Ecto neural progenitor cell (in vitro differentiated cells): ENCODE measurements at regions not wholly inside any gene's neighbourhood (a gene's known extent, or its start where the extent isn't known, plus 50 kb on each side); places are given as distances from the start of the nearest gene placed in this dataset.
A peak's percentile ranks its signal among the peaks of the same experiment; 100 is the strongest.

Experiments
- DNase-seq: peaks from one replicate; pipeline ENCODE4 v3.0.0-alpha.2; 2018; ENCODE audit warnings: low spot score

DNA sequence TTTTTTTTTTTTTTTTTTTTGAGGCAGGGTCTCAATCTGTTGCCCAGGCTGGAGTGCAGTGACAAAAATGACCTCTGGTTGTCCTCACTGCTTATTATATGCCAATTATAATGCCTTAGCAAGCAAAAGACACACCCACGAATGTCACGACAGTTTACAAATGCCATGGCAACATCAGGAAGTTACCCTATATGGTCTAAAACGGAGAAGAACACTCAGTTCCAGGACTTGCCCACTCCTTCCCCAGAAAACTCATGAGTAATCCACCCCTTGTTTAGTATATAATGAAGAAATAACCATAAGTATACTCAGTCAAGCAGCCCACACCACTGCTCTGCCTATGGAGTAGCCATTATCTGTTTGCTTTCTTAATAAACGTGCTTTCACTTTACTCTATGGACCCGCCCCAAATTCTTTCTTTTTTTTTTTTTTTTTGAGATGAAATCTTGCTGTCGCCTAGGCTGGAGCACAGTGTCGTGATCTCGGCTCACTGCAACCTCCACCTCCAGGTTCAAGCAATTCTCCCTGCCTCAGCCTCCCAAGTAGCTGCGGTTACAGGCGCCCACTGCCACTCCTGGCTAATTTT is 106.2 kb downstream of the SMIM20 start:
- DNase-seq, result no peak

DNA sequence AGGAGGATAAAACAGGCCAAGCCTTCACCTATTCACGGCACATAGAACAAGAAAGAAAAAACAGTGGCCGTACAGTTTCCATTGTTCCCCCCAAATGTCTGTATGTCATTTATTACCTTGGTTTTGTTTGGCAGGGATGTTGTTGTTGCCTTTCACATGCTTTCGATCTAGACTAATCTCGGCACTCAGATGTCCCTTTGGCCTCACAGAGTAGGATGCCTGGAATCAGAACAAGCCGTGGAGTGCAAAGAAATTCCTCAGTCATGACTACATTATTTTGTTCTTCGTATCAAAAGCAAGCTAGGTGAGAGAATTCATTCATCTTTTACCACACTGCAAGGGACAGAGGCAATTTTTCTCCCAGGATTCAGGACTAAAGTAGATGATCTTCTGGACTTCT is 106.9 kb downstream of the SMIM20 start:
- DNase-seq, result no peak

DNA sequence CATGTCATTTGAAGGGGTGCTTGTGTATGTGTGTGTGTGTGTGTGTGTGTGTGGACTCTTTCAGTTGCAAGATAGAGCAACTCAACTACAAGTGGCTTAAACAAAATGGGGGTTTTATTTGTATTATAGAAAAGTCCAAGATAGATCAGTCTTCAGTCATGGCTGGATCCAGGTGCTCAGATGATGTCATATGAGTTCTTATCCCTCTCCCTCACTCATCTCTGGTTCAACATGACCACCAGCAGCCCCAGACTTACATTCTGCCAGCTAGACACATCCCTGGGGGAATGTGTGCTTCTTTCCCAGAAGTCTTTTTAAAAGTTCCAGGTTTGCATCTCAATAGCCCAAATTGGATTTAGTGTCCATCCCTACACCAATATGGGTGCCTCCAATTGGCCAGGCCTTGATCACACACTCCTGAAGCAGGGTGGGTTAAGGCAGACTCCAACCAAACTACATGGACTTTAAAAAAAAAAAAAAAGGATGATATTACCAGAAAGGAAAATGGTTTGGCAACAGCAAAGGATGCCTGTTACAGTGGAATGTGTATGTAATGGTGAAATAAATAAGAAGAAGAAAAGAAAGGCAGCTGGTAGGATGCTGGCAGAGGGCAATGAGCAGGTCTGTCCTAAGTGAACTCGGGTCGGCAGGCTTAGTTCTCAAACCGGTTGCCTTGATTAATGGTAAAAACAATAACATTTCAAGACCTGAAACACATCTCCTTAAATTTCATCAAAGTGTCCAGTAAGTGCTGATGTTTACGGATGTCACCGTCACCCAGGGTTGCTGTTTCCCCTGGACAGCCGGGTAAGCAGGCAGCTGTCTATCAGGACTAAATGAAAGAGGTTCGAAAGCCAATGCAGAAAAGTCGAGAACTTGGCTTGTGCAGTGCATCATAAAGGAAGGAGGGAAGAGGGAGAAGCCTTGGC is 107.7 kb downstream of the SMIM20 start:
- no peak for DNase-seq

DNA sequence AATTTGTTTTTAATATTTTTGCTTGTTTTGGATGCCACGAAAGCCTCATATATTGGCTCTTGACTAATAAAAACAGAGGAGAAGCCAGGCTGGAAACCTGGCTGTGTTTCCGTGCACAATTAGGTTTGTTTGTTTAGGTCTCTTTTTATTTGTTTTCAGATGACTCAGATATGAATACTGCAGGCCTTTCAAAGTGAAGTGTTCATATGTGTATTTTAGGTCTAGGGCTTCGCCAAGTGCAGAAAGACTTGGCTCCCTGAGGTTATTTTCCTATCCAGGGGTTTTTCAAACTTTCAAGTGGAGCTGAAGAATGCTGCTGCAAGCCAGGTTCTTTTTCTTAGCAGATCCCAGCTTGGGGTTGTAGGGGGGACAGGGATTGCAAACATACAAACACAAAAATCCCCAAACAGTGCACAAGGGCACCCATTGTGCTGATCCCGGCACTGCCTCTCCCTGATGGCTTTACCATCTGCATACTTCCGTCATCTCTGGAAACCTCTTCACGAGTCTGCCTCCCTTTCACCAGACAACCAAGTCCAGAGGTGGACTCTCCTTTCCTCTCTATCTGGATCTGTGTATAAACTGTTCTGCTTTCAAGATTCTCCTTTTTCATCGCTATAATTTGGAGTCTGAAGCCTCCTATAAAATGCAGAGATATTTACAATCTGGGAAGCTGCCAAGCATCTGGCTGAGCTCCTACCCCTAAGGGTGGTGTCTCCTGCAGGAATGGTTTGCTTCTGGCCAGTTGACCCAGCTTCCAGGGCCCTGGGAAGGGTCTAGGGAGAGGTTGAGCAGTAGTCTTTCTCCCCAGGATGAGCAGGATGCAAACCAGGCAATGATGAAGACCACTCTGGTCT is 108.6 kb downstream of the SMIM20 start:
- no peak for DNase-seq

DNA sequence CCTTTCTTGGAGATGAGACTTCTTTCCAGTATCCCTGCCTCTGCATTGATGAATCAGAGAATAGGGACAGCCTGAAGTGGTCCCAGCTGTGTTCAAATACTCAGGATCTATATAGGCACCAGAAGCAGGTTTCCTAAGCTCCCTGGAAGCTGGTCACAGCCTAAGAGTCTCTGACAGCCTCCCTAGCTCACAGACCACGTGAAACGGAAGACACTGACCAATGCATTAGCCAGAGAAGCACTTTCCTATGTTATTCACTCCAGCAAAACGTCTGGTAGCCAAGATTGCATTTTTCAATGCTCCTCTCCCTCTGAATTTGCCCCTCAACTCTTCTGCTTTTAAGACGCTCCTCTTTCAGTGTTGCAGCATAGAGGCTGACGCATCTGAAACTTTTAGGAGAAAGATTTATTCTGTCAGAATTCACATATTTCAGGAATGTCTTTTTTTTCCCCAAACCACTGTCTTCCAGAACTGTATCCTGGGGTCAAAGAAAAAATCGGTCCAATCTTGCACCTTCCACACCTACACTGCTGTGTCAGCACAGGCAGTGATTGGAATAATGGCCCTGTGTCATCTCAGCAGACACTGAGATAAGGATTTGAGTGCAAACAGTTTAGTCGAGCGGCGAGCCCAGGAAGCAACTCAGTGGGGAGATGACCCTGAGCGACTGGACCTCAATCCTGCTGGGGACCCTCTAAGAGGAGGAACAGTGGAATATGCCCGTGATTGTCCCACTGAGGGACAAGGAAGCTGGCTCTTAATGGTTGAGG is 109.4 kb downstream of the SMIM20 start:
- no peak for DNase-seq

DNA sequence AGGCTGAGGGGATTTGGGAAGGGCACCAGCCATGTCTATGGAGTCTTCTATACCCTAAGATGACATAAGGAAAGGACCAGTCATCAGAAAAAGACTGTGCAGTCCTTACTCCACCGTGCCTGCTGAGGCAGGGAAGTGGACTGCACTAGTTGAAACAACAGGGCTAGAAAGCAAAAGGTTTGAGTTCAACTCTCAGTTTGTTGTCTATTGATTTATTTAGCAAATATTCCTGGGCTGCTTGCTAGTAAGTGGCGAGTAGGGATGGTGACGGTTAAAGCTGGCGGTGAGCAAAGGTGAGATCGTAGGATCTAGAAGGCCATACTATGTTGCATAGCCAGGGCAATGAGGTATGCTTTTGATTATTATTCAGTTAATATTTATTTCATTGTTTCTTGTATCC is 110.1 kb downstream of the SMIM20 start:
- no peak for DNase-seq

DNA sequence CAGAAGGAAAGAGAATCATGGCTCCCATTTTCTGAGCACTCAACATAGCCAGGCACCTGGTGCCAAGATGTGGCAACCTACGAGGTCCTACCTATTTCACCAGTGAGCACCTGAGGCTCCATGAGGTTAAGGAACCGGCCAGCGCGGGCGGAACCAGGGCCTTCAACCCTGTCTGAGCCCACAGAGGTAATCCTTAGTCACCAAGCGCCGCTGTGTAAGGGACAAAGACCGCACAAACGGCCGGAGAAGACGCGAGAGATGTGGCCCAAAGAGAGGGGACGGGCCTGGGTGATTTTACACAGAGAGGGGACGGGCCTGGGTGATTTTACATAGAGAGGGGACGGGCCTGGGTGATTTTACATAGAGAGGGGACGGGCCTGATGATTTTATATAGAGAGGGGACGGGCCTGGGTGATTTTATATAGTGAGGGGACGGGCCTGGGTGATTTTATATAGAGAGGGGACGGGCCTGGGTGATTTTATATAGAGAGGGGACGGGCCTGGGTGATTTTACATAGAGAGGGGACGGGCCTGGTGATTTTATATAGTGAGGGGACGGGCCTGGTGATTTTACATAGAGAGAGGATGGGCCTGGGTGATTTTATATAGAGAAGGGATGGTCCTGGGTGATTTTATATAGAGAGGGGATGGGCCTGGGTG is 114.2 kb downstream of the SMIM20 start:
- peak; percentile 63 for DNase-seq

DNA sequence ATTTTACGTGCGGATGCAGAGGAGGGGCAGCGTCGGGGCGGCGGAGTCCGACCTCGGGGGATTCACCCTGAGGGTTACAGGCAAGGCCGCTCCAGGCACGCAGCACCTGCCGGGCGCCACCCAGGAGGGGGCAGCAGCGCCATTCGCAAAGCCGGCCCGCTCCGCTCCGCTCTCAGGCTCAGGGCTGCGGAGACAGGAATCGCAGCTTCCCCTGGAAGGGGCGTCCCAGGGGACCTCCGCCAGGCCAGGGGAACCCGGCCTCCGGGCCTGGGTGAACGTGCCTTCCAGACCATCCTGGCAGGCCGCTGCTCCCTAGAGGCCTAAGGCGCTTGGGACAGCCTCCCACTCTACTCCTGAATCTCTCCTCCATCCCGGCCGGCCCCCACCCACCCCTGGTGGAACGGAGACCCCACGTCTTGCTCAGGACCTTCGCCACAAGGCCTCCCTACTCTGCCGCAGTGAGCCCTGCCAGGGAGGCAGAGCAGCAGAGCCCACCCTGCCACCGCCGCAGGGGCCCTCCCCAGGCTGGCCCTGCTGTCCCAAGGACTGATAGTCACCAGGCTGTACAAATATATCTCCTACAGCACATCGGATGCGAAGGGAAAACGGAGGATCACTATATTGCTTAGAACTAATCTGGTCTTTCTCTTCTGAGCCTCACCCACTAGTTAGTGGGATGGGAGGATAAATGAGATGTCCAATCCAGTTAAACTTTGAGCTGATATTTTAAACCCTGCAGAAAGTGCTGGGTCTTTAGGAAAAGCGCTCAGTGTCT is 115.0 kb downstream of the SMIM20 start:
- DNase-seq, result peak; percentile 89

DNA sequence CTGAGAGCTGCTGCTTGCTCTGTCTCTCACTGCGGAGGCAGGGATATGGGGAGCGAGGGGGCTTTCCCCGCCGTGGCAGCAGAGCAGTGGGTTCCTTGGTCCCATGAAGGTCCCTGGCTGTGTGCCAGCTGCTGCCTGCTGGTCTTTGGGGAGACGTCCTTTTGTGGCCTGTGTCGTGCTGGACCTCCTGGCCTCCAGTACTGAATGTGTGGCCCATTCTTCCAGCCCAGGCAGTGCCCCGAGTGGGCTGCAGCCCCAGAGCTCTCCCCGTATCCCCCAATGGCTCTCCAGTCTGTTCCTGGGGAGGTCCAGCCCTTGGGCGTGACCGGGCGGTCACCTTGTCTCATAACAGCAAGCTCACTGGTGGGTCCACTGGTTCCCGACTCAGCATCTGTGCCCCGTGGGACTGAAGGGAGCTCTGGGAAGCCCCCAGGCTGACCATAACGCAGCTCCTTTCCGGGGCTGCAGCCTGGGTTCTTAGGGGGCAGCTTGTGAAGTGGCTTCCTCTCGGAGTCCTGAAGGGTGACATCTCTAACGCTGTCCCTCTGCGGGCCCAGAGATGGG is 115.6 kb downstream of the SMIM20 start:
- DNase-seq, result peak; percentile 53

DNA sequence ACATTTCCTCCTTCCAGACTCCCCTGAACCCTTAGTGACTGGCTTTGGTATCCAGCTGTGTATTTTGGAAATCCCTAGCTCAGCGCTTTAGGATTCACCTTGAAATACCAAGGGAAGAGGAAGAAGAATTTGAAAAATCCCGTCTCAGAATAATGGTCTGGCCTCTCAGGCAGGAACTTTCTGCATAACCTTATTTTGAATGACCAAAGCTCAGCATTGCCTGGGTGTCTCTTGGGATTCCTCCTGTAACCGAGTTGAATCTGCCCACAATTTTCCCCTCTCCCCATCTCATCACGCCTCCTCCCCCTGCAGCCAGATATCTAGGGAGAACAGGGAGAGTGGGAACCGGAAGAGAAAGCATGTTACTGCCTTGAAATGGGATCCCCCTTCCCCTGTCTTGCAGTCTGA is 116.2 kb downstream of the SMIM20 start:
- no peak for DNase-seq

DNA sequence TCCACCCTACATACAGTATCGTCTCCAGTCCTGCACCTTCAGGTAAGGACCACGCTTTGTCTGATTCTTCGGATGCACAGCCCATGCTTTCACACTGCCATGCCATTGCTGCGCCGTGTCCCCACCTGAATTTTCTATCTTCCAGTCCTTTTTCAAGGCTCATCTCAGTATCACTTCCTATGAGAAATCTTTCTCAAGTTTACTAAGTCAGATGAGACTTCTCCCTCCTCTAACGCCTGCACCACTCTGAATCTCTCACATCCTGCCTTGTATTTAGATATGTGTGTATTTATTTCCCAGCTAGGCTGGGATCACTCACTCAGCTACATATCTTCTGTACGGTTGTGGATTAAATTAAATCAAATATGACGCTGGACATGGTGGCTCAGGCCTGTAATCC is 116.8 kb downstream of the SMIM20 start:
- no peak for DNase-seq

DNA sequence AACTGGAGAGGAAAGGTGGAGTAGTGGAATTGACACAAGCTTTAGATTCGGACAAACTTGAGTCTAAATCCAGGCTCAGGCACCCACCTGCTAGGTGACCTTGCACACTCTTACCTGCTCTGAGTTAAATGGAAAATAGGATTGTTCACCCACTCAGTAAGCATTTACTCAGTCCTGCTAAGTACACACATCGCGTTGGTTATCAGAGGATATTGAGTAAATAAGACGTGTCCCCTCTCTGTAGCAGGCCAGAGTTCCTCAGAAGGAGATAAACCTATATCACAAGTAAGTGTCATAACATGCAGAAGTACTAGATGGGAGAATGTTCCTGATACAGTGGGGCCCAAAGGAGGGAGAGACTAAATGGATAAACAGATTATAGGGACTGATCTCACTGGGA is 117.7 kb downstream of the SMIM20 start:
- DNase-seq, result no peak

DNA sequence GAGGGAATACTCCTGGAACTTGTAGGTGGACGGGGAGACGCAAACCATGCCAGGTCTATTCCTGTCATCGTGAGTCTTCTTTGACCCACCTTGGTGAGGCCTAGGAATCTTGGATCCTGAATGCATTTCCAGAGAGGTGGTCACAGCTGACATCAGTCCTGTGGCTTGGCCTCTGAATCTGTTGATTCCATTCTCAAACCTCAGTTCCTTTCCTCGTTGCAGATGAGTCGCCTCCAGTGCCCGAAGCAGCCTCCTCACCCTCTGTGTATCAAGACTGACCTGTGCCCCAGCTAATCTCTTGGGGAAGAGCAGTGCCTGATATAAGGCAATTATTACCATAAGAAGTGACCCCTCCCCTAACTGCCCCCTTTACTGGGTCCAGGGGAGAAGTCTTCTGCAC is 118.1 kb downstream of the SMIM20 start:
- DNase-seq, result no peak

DNA sequence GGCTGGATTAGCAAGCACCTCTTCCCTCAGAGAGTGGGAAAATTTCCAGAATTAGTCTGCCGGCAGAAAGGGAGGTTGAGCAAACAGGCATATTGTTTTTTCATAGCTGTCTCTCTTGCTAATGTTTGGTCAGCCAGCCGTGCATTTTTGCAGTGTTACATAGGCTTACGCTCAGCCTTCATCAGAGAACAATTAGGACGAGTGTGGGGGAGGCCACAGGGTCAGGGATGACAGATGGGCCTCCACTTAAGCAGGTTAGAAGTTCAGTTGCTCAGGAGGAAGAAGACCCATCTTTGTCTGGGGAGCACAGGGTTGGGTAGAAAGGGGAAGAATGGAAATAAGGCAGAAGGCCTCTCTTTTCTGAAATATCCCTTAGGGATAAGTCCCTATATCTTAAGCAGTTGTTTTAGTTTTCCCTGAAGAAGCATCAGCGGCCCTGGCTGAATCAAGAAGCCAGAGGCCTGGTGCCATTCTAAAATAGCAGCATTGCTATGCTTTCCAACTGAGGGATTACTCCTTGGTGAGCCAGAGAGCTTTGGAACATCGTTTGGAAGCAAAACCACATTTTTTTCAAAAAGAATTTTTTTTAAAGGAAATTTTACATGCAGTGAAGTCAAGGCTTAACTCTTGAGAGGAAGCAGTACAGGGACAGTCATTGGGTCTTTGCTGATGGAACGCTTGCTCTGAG is 118.8 kb downstream of the SMIM20 start:
- DNase-seq, result no peak

DNA sequence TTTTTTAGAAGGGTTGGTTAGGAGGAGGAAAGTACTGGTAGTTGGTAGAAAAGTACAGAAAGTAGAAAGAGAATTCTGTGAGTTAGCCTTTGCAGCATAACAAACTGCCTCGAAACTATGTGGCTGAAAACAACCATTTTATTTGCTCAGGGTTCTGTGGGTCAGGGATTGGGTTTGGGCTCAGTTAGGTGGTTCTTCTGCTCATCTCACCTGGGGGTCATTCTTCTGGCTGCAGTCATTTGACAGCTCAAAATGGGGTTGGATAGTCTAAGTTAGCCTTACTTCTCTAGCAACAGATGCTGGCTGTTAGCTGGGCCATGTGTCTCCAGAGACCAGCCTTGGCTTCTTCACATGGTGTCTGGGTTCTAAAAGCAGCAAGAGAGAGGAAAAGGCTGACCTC is 119.4 kb downstream of the SMIM20 start:
- DNase-seq, result no peak

DNA sequence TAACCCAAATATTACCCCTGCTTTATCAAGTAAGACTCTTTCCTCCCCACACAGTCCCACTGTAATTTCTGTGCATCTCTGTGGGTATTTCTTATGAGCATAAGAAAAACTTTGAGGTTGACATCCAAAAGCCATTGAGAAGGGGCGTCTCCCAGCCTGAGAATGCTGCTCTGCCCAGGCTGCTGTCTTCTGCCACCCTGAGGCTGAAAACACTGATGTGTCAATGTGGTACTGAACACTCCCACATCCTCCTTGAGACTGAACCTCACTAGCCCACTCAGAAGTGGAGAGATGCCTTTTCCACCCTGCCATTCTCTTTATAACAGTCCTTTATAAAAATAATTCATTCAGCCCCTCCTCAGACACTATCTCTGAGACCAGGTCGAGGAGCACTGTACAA is 120.8 kb downstream of the SMIM20 start:
- DNase-seq, result no peak

DNA sequence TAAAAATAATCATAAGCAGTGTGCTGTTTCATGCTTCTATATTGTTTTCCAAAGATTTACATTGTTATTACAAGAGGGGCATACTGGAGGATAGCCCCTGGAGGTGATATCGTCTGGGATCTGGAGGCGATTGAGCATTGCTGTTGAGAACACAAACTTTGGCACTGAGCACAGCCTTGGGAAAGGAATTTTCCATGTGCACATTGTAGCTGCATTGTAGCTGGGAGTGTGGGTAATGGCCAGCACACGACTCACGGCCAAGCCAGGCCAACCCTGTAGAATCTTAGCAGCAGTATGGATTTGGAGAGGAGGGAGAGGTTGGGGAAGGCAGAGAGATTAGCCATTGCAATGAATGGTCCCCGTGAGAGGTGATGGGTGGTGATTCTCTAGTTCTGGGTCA is 121.9 kb downstream of the SMIM20 start:
- no peak for DNase-seq

DNA sequence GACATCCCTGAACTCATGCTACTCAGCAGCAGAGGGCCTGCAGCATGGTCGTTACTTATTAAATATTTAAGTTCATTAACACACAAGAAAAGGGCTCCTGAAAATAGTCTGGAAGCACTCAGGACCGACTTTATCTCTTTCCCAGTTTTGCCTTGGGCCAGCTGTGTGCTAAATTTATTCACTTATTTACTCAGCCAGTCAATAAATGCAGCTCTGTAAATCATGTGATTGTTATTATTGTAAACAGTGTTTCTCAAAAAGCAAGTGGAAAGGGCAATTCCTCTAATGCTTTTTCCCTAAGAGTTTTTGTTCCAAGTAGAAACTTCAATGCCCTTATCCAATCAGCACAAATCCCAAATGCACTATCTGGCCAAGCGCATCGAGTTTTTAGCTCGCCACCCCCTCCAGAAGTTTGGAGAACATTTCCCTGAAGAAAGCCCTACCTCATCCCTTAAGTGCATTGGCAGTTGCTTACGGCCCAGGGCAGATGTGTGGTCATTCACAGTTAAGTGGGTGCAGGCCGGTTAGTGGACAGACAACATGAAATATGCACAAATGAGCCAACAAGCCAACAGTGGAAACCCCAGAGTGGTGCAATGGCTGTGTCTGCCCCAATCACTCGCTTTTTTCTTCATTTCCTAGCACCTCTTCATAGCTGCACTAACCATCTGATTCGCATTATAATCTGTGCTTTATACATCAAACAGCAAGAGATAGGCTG is 125.8 kb downstream of the SMIM20 start:
- no peak for DNase-seq

DNA sequence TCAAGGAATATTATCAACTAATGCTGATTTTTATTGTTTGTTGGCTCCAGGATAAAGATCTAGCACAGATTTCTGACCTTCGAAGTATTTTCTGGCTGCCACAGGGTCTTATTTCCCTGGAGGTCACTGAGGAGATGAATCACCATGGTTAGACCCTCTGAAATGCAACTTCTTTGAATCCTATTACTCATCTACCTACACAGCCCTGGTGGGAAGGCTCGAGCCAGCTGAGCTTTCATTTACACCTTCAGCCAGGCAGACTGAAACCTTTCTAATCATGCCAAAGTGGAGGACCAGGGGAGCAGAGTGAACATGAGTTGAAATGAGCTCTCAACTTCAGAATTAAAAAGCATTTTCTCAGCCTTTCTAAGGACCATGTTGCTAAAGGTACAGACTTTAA is 130.5 kb downstream of the SMIM20 start:
- DNase-seq, result no peak
